ENCODE measurements at regions not wholly inside any gene's neighbourhood (a gene's known extent, or its start where the extent isn't known, plus 50 kb on each side); places are given as distances from the start of the nearest gene placed in this dataset.

- TF ChIP-seq, protein P1, sequence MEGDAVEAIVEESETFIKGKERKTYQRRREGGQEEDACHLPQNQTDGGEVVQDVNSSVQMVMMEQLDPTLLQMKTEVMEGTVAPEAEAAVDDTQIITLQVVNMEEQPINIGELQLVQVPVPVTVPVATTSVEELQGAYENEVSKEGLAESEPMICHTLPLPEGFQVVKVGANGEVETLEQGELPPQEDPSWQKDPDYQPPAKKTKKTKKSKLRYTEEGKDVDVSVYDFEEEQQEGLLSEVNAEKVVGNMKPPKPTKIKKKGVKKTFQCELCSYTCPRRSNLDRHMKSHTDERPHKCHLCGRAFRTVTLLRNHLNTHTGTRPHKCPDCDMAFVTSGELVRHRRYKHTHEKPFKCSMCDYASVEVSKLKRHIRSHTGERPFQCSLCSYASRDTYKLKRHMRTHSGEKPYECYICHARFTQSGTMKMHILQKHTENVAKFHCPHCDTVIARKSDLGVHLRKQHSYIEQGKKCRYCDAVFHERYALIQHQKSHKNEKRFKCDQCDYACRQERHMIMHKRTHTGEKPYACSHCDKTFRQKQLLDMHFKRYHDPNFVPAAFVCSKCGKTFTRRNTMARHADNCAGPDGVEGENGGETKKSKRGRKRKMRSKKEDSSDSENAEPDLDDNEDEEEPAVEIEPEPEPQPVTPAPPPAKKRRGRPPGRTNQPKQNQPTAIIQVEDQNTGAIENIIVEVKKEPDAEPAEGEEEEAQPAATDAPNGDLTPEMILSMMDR (IDR thresholded peaks at IDR 0.05), result no peak
- TF ChIP-seq, protein P2, sequence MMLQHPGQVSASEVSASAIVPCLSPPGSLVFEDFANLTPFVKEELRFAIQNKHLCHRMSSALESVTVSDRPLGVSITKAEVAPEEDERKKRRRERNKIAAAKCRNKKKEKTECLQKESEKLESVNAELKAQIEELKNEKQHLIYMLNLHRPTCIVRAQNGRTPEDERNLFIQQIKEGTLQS (CRISPR knock-in tag; conservative IDR thresholded peaks at IDR 0.05), result no peak
- TF ChIP-seq ZBTB43 (CRISPR knock-in tag; IDR thresholded peaks at IDR 0.05) (no peak), MYBL2 (CRISPR knock-in tag; IDR thresholded peaks at IDR 0.05) (no peak), ETV6 (CRISPR knock-in tag; IDR thresholded peaks at IDR 0.05) (no peak)
These were observed 490.9 kb downstream of the OCA2 start for GRCh38 chr15:27608248-27608647.

Measured in WTC11 (cell line).